ENCODE measurements at regions not wholly inside any gene's neighbourhood (a gene's known extent, or its start where the extent isn't known, plus 50 kb on each side); places are given as distances from the start of the nearest gene placed in this dataset.

GRCh38 chr4:167622481-167623240 lies 388.4 kb upstream of the SPOCK3 start:
- DNase-seq (ENCODE audit: low spot score): peak; percentile 56
- H3K4me3 Mint-ChIP-seq (ENCODE audit: unreplicated experiment): no peak overlapping the region
- H3K36me3 Mint-ChIP-seq (ENCODE audit: low read depth): no peaks in the 10 kb centered on the region
- H3K27ac Mint-ChIP-seq (ENCODE audit: unreplicated experiment): no peak overlapping the region
- no peaks in the 10 kb centered on the region for H3K4me1 Mint-ChIP-seq (ENCODE audit: low read depth)
- TF ChIP-seq CTCF (IDR thresholded peaks at IDR 0.05): peak; percentile 87
- peaks cover 25% of the 10 kb centered on the region for H3K27me3 Mint-ChIP-seq (ENCODE audit: low read depth)
- H3K9me3 Mint-ChIP-seq (ENCODE audit: low read depth): no peaks in the 10 kb centered on the region

GRCh38 chr4:167623241-167623572 lies 388.9 kb upstream of the SPOCK3 start:
- peaks cover 25% of the 10 kb centered on the region for H3K27me3 Mint-ChIP-seq (ENCODE audit: low read depth)
- no peak overlapping the region for H3K27ac Mint-ChIP-seq (ENCODE audit: unreplicated experiment)
- no peaks in the 10 kb centered on the region for H3K4me1 Mint-ChIP-seq (ENCODE audit: low read depth)
- no peaks in the 10 kb centered on the region for H3K9me3 Mint-ChIP-seq (ENCODE audit: low read depth)
- no peak for TF ChIP-seq CTCF (IDR thresholded peaks at IDR 0.05)
- DNase-seq (ENCODE audit: low spot score): no peak
- no peaks in the 10 kb centered on the region for H3K36me3 Mint-ChIP-seq (ENCODE audit: low read depth)
- no peak overlapping the region for H3K4me3 Mint-ChIP-seq (ENCODE audit: unreplicated experiment)

- Mint-ChIP-seq H3K9me3 (ENCODE audit: low read depth) (peaks cover 4% of the 10 kb centered on the region), H3K4me1 (ENCODE audit: low read depth) (no peaks in the 10 kb centered on the region), H3K27me3 (ENCODE audit: low read depth) (peaks cover 34% of the 10 kb centered on the region), H3K4me3 (ENCODE audit: unreplicated experiment) (no peak overlapping the region), H3K36me3 (ENCODE audit: low read depth) (no peaks in the 10 kb centered on the region), H3K27ac (ENCODE audit: unreplicated experiment) (no peak overlapping the region)
- no peak for DNase-seq (ENCODE audit: low spot score)
- no peak for TF ChIP-seq CTCF (IDR thresholded peaks at IDR 0.05)
Measured at GRCh38 chr4:167629272-167629671, 395.0 kb upstream of the SPOCK3 start.

- Mint-ChIP-seq H3K36me3 (ENCODE audit: low read depth) (no peaks in the 10 kb centered on the region), H3K4me3 (ENCODE audit: unreplicated experiment) (no peak overlapping the region), H3K27ac (ENCODE audit: unreplicated experiment) (no peak overlapping the region), H3K27me3 (ENCODE audit: low read depth) (peaks cover 14% of the 10 kb centered on the region), H3K4me1 (ENCODE audit: low read depth) (no peaks in the 10 kb centered on the region), H3K9me3 (ENCODE audit: low read depth) (no peaks in the 10 kb centered on the region)
- no peak for DNase-seq (ENCODE audit: low spot score)
- TF ChIP-seq CTCF (IDR thresholded peaks at IDR 0.05): no peak
Measured at GRCh38 chr4:167642250-167642649, 408.0 kb upstream of the SPOCK3 start.

- Mint-ChIP-seq H3K9me3 (ENCODE audit: low read depth) (no peaks in the 10 kb centered on the region), H3K4me1 (ENCODE audit: low read depth) (no peaks in the 10 kb centered on the region), H3K27ac (ENCODE audit: unreplicated experiment) (no peak overlapping the region), H3K4me3 (ENCODE audit: unreplicated experiment) (no peak overlapping the region), H3K36me3 (ENCODE audit: low read depth) (no peaks in the 10 kb centered on the region), H3K27me3 (ENCODE audit: low read depth) (peaks cover 18% of the 10 kb centered on the region)
- no peak for TF ChIP-seq CTCF (IDR thresholded peaks at IDR 0.05)
- no peak for DNase-seq (ENCODE audit: low spot score)
Measured at GRCh38 chr4:167645358-167645757, 411.1 kb upstream of the SPOCK3 start.
